Omental fat pad (tissue), 3 donors: ENCODE measurements at regions not wholly inside any gene's neighbourhood (a gene's known extent, or its start where the extent isn't known, plus 50 kb on each side); places are given as distances from the start of the nearest gene placed in this dataset.

Experiments used
- ATAC-seq: fragments of 150-250 bp; one replicate; pipeline ENCODE4 v1.9.1; 2016; ENCODE audit warnings: mild to moderate bottlenecking, moderate library complexity; ENCODE audit not compliant: low FRiP score
- DNase-seq: peaks from one replicate; pipeline ENCODE4 v3.0.0-alpha.2; 2019; ENCODE audit warnings: low spot score
- TF ChIP-seq, protein P1 (sequence below), 3 donors: fragments of 450-650 bp; IDR thresholded peaks; one replicate each; pipeline ENCODE4 v1.5.1; 2016 to 2017; ENCODE audit warnings: antibody characterized with exemption in 3 of 3, mild to moderate bottlenecking in 3 of 3, moderate library complexity in 2 of 3

DNA sequence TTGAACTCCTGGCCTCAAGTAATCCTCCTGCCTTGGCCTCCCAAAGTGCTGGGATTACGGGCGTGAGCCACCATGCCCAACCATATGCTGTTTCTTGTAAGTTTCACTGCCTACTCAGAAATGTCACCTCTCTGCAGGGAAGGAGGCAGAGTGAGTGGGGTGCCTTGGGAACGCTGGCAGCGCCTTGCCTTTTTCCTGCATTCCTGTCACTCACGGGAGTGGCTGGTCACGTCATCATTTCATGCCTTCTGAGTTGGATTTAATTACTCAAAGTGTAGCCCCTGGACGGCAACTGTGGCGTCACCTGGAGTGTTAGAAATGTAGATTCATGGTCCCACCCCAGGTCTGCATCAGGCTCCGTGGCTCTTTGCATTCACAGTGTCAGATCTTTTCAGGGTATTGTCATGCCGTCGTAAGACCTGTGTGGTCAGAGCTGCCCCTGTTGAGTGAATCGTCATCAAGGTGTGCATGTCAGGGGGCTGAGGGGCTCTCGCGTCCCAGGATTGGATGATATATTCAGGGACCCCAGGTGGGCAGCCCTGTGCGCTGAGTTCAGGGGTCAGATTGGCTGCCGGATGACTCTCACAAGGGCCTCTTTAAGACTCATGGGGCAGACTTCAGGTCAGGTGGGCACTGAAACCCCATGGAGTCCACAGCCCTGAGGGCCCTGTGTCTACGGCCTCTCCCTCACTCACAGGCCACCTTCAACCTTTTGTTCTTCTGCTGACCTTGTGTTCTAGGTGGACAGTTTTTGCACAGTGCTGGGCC lies 65.9 kb upstream of the KLHL25 start:
- no peak for ATAC-seq
- DNase-seq = no peak
- TF ChIP-seq, protein P1, sequence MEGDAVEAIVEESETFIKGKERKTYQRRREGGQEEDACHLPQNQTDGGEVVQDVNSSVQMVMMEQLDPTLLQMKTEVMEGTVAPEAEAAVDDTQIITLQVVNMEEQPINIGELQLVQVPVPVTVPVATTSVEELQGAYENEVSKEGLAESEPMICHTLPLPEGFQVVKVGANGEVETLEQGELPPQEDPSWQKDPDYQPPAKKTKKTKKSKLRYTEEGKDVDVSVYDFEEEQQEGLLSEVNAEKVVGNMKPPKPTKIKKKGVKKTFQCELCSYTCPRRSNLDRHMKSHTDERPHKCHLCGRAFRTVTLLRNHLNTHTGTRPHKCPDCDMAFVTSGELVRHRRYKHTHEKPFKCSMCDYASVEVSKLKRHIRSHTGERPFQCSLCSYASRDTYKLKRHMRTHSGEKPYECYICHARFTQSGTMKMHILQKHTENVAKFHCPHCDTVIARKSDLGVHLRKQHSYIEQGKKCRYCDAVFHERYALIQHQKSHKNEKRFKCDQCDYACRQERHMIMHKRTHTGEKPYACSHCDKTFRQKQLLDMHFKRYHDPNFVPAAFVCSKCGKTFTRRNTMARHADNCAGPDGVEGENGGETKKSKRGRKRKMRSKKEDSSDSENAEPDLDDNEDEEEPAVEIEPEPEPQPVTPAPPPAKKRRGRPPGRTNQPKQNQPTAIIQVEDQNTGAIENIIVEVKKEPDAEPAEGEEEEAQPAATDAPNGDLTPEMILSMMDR (IDR thresholded peaks at IDR 0.05) = no peak

DNA sequence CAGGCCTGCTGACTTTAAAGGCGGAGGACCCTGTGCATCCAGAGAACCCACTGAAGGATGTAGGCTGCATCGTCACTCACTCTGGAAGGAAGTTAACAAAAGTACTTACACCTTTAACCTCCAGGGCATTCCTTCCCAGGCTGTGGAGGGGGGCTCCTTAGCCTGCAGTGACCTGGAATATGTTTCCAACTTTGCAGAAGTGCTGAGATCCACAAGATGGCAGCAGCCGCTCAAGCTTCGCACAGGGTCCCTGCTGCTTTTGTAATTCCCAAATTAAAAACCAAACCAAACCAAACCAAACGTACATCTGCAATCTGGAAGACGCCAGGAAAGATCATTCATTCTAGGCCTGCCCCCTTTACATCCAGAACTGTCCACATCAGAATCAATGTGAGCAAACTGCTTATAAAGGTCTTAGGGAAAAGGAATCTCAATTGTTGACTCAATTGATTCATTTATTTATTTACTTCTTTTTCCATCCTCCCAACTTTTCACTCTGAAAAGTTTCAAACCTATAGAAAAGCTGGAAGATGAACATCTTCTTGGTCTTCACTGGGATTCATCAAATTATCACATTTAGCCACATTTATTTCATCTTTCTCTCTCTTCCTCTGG lies 70.5 kb upstream of the KLHL25 start:
- TF ChIP-seq, protein P1 (IDR thresholded peaks at IDR 0.05) = no peak
- DNase-seq (no peak), ATAC-seq (no peak)

DNA sequence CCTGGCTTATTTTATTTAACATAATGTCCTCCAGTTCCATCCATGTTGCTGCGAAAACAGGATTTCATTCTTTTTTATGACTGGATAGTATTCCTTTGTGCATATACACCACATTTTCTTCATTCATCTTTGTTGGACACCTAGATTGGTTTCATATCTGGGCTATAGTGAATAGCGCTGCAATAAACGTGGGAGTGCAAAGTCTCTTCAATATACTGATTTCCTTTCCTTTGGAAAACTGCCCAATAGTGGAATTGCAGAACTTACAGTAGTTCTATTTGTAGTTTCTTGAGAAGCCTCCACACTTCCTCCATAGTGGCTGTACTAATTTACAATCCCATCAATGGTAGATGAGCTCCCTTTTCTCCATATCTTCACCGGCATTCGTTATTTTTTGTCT lies 72.5 kb upstream of the KLHL25 start:
- ATAC-seq (no peak), DNase-seq (no peak)
- TF ChIP-seq, protein P1 (IDR thresholded peaks at IDR 0.05) = no peak

DNA sequence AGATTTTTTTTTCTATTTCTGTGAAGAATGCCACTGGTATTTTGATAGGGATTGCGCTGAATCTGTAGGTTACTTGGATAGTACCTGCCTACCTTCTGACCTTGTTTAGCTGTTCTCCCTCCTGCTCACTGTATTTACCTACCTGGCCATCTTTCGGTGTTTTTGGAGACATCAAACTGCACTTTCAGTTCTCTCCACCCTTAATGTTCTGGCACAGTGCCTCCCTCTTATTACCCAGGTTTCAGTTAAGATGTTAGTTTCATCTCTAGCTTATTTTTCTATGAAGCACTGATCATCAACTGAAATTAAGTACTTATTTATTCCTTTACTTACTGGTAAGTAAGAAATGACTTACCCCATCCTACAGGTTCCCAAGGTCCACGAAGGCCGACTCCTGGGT lies 74.4 kb upstream of the KLHL25 start:
- ATAC-seq (no peak), DNase-seq (no peak)
- TF ChIP-seq, protein P1 (IDR thresholded peaks at IDR 0.05) = no peak

DNA sequence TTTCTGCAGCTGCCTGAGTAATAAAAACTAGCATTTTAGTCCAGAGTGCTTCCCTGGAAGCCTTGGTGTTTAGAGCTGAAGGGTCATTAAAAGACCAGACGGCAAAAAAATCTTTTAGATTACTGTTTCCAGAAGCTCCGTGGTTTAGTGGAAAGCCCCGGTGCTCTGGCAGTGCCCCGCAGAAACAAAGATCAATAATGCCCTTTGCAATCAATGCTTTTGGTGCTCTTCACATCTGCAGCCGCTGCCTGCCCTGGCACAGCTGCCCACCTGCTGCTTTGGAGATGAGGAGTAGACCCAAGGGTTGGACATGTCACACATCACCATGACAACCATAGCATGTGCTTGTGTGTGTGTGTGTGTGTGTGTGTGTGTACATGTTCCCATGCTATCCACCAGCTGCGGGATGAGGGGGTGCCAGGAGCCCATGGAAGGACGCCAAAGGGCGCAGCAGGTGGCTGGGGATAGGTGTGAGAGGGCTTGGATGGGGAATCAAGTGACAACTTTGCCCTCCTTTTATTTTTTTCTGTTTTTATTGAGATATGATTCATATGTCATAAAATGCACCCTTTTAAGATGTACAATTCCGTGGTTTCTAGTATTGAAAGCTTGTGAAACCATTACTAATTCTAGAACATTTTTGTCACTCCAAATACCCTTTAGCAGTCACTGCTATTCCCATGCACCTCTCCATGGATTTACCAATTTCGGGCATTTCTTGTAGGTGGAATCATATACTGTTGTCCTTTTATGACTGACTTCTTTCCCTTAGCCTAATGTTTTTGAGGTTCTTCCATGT lies 75.7 kb upstream of the KLHL25 start:
- TF ChIP-seq, protein P1 (IDR thresholded peaks at IDR 0.05) = no peak
- ATAC-seq = no peak
- no peak for DNase-seq

DNA sequence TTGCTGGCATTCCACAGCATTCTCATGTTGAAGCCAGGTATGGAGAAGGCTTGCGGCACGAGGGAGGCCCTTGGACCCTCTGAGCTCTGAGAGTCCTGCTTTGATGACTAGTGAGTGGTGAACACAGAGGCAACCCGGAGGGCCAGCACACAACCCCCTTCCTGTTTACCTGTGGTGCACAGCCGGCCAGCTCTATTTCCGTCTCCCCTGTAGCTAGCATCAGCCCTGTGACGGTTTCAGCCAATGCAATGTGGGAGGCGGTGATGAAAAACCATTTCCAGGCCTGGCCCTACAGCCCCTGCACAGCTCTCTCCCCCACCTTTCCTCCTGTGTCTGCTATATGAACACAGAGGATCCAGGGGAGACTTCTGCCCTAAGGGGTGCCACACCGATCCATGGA lies 76.8 kb upstream of the KLHL25 start:
- ATAC-seq (no peak), DNase-seq (no peak)
- TF ChIP-seq, protein P1 (IDR thresholded peaks at IDR 0.05) = no peak
